ENCODE measurements at regions not wholly inside any gene's neighbourhood (a gene's known extent, or its start where the extent isn't known, plus 50 kb on each side); places are given as distances from the start of the nearest gene placed in this dataset.
"Not testable (repeated sequence)": the region's sequence is repeated elsewhere in the genome, so short reads cannot be mapped to it uniquely, and the experiment has no call there.

DNA sequence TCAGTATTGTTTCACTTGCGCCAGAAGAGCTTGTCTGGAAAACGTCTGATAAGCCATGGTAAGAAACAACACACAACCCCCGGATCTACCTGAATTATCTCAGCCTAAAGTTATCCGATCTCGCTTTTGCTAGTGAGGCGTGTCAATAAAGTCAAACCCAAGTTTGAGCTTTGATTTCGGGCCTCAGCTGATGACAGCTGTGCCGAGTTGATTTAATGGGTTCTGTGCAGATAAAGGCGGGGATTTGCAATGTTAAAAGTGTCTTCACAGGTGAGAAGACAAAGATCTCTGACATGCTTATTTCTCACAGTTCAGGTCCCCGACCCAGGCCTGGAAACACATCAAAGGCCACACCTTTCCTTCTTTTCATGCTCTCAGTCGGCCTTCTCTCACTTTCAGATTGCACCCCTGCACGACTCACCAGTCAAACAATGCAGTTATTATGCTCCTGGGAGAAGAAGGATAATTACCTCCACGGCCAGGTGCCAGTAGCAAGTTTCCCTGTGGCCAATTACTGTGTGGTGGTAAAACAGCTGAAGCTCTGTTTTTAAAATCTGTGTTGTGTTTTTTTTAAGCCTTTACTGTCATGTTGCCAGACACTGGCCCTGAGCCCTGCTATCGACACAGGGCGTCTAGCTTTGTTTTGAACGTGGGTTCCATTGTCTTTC, 245.3 kb upstream of the RUNX1 start:
- TF ChIP-seq JUND (IDR thresholded peaks at IDR 0.05; ENCODE audit: low read depth), result no peak
- in situ Hi-C loops (cut with HindIII; ENCODE audit: low pct_unique_long_range_greater_than_20kb, low sequenced_read_pairs), result no loop called here
- DNase-seq (ENCODE audit: low read depth in 1 of 2, low spot score in 1 of 2), result no peak

- no peak for DNase-seq (ENCODE audit: low read depth in 1 of 2, low spot score in 1 of 2)
- no peak for TF ChIP-seq JUND (IDR thresholded peaks at IDR 0.05; ENCODE audit: low read depth)
- in situ Hi-C loops (cut with HindIII; ENCODE audit: low pct_unique_long_range_greater_than_20kb, low sequenced_read_pairs), result no loop called here
These were observed 243.0 kb upstream of the RUNX1 start for GRCh38 chr21:35291973-35292627.

DNA sequence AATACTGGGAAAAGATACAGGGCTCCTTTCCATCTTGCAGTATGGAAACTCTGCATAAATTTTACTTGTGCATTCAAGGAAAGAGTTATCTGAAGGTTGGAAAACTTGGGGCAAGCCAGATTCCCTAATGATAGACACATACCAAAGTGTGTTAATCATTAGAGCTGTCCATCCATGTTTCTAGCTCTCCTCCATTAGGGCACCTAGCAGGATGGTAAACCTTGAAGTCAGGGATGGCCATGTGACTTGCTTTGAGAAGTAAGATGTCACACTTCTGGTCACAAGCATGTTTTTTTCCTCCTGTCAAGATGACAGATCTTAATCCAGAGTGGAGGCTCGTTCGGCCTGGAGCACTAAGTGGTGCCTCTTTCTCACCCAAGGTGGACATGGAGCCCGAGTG, 241.9 kb upstream of the RUNX1 start:
- in situ Hi-C loops (cut with HindIII; ENCODE audit: low pct_unique_long_range_greater_than_20kb, low sequenced_read_pairs), result no loop called here
- no peak for DNase-seq (ENCODE audit: low read depth in 1 of 2, low spot score in 1 of 2)
- TF ChIP-seq JUND (IDR thresholded peaks at IDR 0.05; ENCODE audit: low read depth), result no peak

- in situ Hi-C loops (cut with HindIII; ENCODE audit: low pct_unique_long_range_greater_than_20kb, low sequenced_read_pairs), result no loop called here
- no peak for DNase-seq (ENCODE audit: low read depth in 1 of 2, low spot score in 1 of 2)
- TF ChIP-seq JUND (IDR thresholded peaks at IDR 0.05; ENCODE audit: low read depth), result no peak
These were observed 239.1 kb upstream of the RUNX1 start for GRCh38 chr21:35288238-35288637.

- TF ChIP-seq JUND (IDR thresholded peaks at IDR 0.05; ENCODE audit: low read depth), result no peak
- in situ Hi-C loops (cut with HindIII; ENCODE audit: low pct_unique_long_range_greater_than_20kb, low sequenced_read_pairs), result no loop called here
- DNase-seq (ENCODE audit: low read depth in 1 of 2, low spot score in 1 of 2), result no peak
These were observed 235.1 kb upstream of the RUNX1 start for GRCh38 chr21:35284199-35284598.

DNA sequence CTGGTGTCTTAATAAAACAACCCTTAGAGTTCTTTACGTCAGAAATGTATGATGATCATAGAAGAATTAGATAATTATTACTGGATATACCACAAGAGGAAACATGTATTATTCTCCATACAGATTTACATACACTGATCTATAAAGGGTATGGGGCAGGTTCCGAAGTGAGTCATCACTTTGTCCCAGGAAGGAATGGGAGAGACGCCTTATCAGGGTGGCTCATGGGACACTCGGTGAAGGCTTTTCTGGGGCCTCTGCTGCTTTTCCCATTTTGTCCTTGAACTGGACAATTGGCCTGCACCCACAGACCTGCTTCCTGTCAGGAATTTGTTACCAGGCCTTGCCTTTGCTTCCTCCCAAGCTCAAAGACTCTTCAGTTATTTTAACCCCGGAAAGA, 233.8 kb upstream of the RUNX1 start:
- TF ChIP-seq JUND (IDR thresholded peaks at IDR 0.05; ENCODE audit: low read depth), result no peak
- DNase-seq (ENCODE audit: low read depth in 1 of 2, low spot score in 1 of 2), result no peak
- in situ Hi-C loops (cut with HindIII; ENCODE audit: low pct_unique_long_range_greater_than_20kb, low sequenced_read_pairs), result no loop called here

- in situ Hi-C loops (cut with HindIII; ENCODE audit: low pct_unique_long_range_greater_than_20kb, low sequenced_read_pairs), result no loop called here
- no peak for TF ChIP-seq JUND (IDR thresholded peaks at IDR 0.05; ENCODE audit: low read depth)
- DNase-seq (ENCODE audit: low read depth in 1 of 2, low spot score in 1 of 2), result no peak
These were observed 232.9 kb upstream of the RUNX1 start for GRCh38 chr21:35281956-35282355.

- no peak for DNase-seq (ENCODE audit: low read depth in 1 of 2, low spot score in 1 of 2)
- no peak for TF ChIP-seq JUND (IDR thresholded peaks at IDR 0.05; ENCODE audit: low read depth)
- in situ Hi-C loops (cut with HindIII; ENCODE audit: low pct_unique_long_range_greater_than_20kb, low sequenced_read_pairs), result no loop called here
These were observed 231.1 kb upstream of the RUNX1 start for GRCh38 chr21:35280231-35280630.

GRCh38 chr21:35275776-35276175, 226.7 kb upstream of the RUNX1 start:
- in situ Hi-C loops (cut with HindIII; ENCODE audit: low pct_unique_long_range_greater_than_20kb, low sequenced_read_pairs), result no loop called here
- peak in 1 of 2 experiments; percentile 28 for DNase-seq (ENCODE audit: low read depth in 1 of 2, low spot score in 1 of 2)
- TF ChIP-seq JUND (IDR thresholded peaks at IDR 0.05; ENCODE audit: low read depth), result no peak

DNA sequence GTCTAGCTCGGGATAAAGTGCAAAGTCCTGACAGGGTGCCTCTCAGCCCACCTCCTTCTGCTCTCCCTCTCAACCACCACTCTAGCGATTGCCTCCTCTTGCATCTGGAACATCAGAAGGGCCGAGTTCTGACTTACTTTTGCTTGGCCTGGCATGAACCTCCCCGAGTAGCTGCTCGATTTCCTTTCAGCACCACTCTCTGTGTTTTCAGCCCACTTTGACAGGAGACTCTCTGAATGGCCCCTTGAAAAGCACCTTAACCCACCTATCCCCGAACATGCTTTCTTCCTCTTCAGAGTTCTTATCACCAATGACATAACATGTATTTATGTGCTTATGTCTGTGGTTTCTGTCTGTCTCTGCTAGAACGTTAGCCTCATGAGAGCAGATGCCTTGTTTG, 225.8 kb upstream of the RUNX1 start:
- no peak for TF ChIP-seq JUND (IDR thresholded peaks at IDR 0.05; ENCODE audit: low read depth)
- no peak for DNase-seq (ENCODE audit: low read depth in 1 of 2, low spot score in 1 of 2)
- in situ Hi-C loops (cut with HindIII; ENCODE audit: low pct_unique_long_range_greater_than_20kb, low sequenced_read_pairs), result no loop called here

DNA sequence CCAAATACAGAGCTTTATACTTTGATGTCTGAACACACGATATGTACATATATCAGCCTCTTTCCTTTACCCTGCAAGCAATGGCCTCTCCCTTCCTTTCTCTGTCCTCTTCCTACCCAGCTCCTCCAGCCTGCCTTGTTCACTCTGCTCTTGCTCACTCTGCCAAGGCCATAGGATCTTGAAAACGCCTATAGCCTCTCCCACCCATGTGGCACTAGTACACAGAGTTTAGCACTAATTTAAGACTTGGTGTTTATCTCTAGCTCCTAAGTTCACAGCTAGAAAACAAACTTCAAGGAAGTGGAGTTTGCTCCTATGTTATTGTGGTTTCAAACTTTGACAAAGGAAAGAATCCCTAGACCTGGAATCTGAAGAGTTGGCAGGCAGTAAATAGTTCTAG, 225.0 kb upstream of the RUNX1 start:
- no peak for DNase-seq (ENCODE audit: low read depth in 1 of 2, low spot score in 1 of 2)
- no peak for TF ChIP-seq JUND (IDR thresholded peaks at IDR 0.05; ENCODE audit: low read depth)
- in situ Hi-C loops (cut with HindIII; ENCODE audit: low pct_unique_long_range_greater_than_20kb, low sequenced_read_pairs), result no loop called here

- DNase-seq (ENCODE audit: low read depth in 1 of 2, low spot score in 1 of 2), result peak; percentile 18 to 84
- TF ChIP-seq JUND (IDR thresholded peaks at IDR 0.05; ENCODE audit: low read depth), result no peak
- in situ Hi-C loops (cut with HindIII; ENCODE audit: low pct_unique_long_range_greater_than_20kb, low sequenced_read_pairs), result no loop called here
These were observed 224.2 kb upstream of the RUNX1 start for GRCh38 chr21:35273333-35273732.

DNA sequence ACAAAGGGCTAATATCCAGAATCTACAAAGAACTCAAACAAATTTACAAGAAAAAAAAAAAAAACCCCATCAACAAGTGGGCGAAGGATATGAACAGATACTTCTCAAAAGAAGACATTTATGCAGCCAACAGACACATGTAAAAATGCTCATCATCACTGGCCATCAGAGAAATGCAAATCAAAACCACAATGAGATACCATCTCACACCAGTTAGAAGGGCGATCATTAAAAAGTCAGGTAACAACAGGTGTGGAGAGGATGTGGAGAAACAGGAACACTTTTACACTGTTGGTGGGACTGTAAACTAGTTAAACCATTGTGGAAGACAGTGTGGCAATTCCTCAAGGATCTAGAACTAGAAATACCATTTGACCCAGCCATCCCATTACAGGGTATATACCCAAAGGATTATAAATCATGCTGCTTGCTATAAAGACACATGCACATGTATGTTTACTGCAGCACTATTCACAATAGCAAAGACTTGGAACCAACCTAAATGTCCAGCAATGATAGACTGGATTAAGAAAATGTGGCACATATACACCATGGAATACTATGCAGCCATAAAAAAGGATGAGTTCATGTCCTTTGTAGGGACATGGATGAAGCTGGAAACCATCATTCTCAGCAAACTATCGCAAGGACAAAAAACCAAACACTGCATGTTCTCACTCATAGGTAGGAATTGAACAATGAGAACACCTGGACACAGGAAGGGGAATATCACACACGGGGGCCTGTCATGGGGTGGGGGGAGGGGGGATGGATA, 222.4 kb upstream of the RUNX1 start:
- DNase-seq (ENCODE audit: low read depth in 1 of 2, low spot score in 1 of 2); in situ Hi-C loops (cut with HindIII; ENCODE audit: low pct_unique_long_range_greater_than_20kb, low sequenced_read_pairs): not testable (repeated sequence)

All from T47D (cell line).